Endothelial cell of umbilical vein (primary cell): ENCODE measurements at regions not wholly inside any gene's neighbourhood (a gene's known extent, or its start where the extent isn't known, plus 50 kb on each side); places are given as distances from the start of the nearest gene placed in this dataset.

Source experiments
- BruUV-seq: library from RNA; stranded (reverse); fragments of 400-500 nt; replicated peaks from 2 replicates; lab custom pipeline; 2021; lab: Mats Ljungman, UMichigan
- CTCF ChIA-PET: fragments of 300-600, 350-600 bp; sonication (Branson Sonifier 250); formaldehyde crosslinking; loops from one replicate; lab custom pipeline; 2021; ENCODE audit warnings: antibody characterized with exemption, inconsistent platforms; lab: Charles Lee
- POLR2A ChIA-PET: fragments of 300-600, 350-600 bp; sonication (Branson Sonifier 250); formaldehyde crosslinking; loops from one replicate; lab custom pipeline; 2021; ENCODE audit warnings: antibody characterized with exemption, inconsistent platforms; lab: Charles Lee
- DNase-seq: peaks from one replicate; pipeline ENCODE4 v3.0.0-alpha.2; 2011; ENCODE audit warnings: low read depth, low spot score
- FAIRE-seq: peaks from 2 replicates; lab custom pipeline; 2011; peaks lifted over from hg19 to GRCh38; lab: Jason Lieb, UNC
- H2AFZ ChIP-seq: 2 replicates; pipeline ENCODE4 v1.6.0; 2012; ENCODE audit warnings: low read depth, low read length, control low read depth, inconsistent platforms
- H3K27ac ChIP-seq: 2 replicates; pipeline ENCODE4 v1.5.1; 2011; ENCODE audit warnings: low read depth, mild to moderate bottlenecking, control low read depth, low read length, moderate library complexity; ENCODE audit not compliant: insufficient read depth
- H3K27me3 ChIP-seq, 2 experiments: 2 replicates each; pipeline versions ENCODE4 v1.6.0 to v1.6.1; 2011; ENCODE audit warnings: low read length in 2 of 2, mixed read lengths in 1 of 2; ENCODE audit not compliant: control insufficient read depth in 2 of 2, insufficient read depth in 2 of 2
- H3K36me3 ChIP-seq, 2 experiments: 2 replicates in 1 of 2; 3 replicates in 1 of 2; pipeline ENCODE4 v1.5.1; 2011; ENCODE audit warnings: low read length in 2 of 2, mild to moderate bottlenecking in 1 of 2, moderate library complexity in 1 of 2; ENCODE audit not compliant: control insufficient read depth in 2 of 2, insufficient read depth in 2 of 2; ENCODE audit errors: extremely low read depth in 1 of 2
- H3K4me1 ChIP-seq: 3 replicates; pipeline ENCODE4 v1.5.1; 2011; ENCODE audit warnings: mild to moderate bottlenecking, low read length; ENCODE audit not compliant: control insufficient read depth, insufficient read depth; ENCODE audit errors: extremely low read depth
- H3K4me2 ChIP-seq: 2 replicates; pipeline ENCODE4 v1.6.1; 2011; ENCODE audit warnings: low read length, control low read depth, mixed read lengths; ENCODE audit not compliant: insufficient read depth
- H3K4me3 ChIP-seq, 3 experiments: fragments of 200-600 bp in 1 of 3; sonication (generic), shearing (Covaris generic) in 1 of 3; replicated peaks in 1 of 3; 2 replicates each; pipeline ENCODE4 v1.5.1; 2011 to 2016; ENCODE audit warnings: control low read depth in 3 of 3, low read length in 3 of 3, mild to moderate bottlenecking in 2 of 3, inconsistent platforms in 1 of 3, low read depth in 1 of 3, moderate library complexity in 1 of 3; ENCODE audit not compliant: insufficient read depth in 1 of 3
- H3K79me2 ChIP-seq: 2 replicates; pipeline ENCODE4 v1.6.0; 2012; ENCODE audit warnings: low read length, inconsistent platforms; ENCODE audit not compliant: control insufficient read depth, insufficient read depth
- H3K9ac ChIP-seq: replicated peaks from 2 replicates; pipeline ENCODE3; 2011; ENCODE audit warnings: low read length, control low read depth; ENCODE audit not compliant: insufficient read depth; ENCODE audit errors: extremely low read depth
- H3K9me1 ChIP-seq: replicated peaks from 3 replicates; pipeline ENCODE4 v1.6.0; 2011; ENCODE audit warnings: mild to moderate bottlenecking, low read length; ENCODE audit not compliant: control insufficient read depth, insufficient read depth; ENCODE audit errors: extremely low read depth
- H3K9me3 ChIP-seq: replicated peaks from 2 replicates; pipeline ENCODE4 v1.5.1; 2012; ENCODE audit warnings: low read length, inconsistent platforms; ENCODE audit not compliant: control insufficient read depth, insufficient read depth
- H4K20me1 ChIP-seq: replicated peaks from 2 replicates; pipeline ENCODE3; 2011; ENCODE audit warnings: mild to moderate bottlenecking, low read length; ENCODE audit not compliant: control insufficient read depth, insufficient read depth; ENCODE audit errors: extremely low read depth
- CTCF ChIP-seq, 2 donors: IDR thresholded peaks; 1 replicate in 1 of 2; 2 replicates in 1 of 2; pipeline ENCODE4 v1.5.1; 2011; ENCODE audit warnings: low read length in 2 of 2, mild to moderate bottlenecking in 2 of 2, moderate library complexity in 2 of 2, control low read depth in 1 of 2, inconsistent platforms in 1 of 2, low read depth in 1 of 2; ENCODE audit not compliant: insufficient read depth in 1 of 2; ENCODE audit errors: extremely low read depth in 1 of 2
- EZH2 ChIP-seq: IDR thresholded peaks from 2 replicates; pipeline ENCODE4 v1.6.1; 2012; ENCODE audit warnings: borderline replicate concordance, low read depth, mild to moderate bottlenecking, moderate library complexity, low read length, inconsistent platforms; ENCODE audit not compliant: severe bottlenecking
- FOS ChIP-seq: IDR thresholded peaks from 2 replicates; pipeline ENCODE4 v1.6.1; 2011; ENCODE audit warnings: mild to moderate bottlenecking, low read length, moderate library complexity, borderline replicate concordance; ENCODE audit not compliant: insufficient read depth
- GATA2 ChIP-seq: IDR thresholded peaks from 2 replicates; pipeline ENCODE4 v1.7.0; 2011; ENCODE audit warnings: low read depth, mild to moderate bottlenecking, moderate library complexity, mixed read lengths, low read length; ENCODE audit not compliant: insufficient read length, insufficient read depth
- JUN ChIP-seq: IDR thresholded peaks from 2 replicates; pipeline ENCODE4 v1.6.1; 2011; ENCODE audit warnings: borderline replicate concordance, low read depth; ENCODE audit not compliant: insufficient read length, insufficient read depth
- MAX ChIP-seq: IDR thresholded peaks from 2 replicates; pipeline ENCODE4 v1.6.1; 2011; ENCODE audit not compliant: insufficient read depth, insufficient read length
- MYC ChIP-seq: IDR thresholded peaks from one replicate; pipeline ENCODE4 v1.6.1; 2011; ENCODE audit warnings: mild to moderate bottlenecking, low read depth, low read length
- POLR2A ChIP-seq: IDR thresholded peaks from 2 replicates; pipeline ENCODE4 v1.6.1; 2012; ENCODE audit warnings: low read depth, mild to moderate bottlenecking, control low read depth, low read length
- POLR2AphosphoS5 ChIP-seq: IDR thresholded peaks from 2 replicates; pipeline ENCODE4 v1.6.1; 2012; ENCODE audit warnings: low read depth, mild to moderate bottlenecking, control low read depth, low read length, moderate library complexity; ENCODE audit not compliant: insufficient read depth
- dilution Hi-C: fragments of 300-500 bp; cut with MboI; formaldehyde crosslinking; loops from one replicate; pipeline ENCODE4 v1.15.0; 2019; ENCODE audit warnings: low sequenced_read_pairs; ENCODE audit not compliant: extremely low pct_ligation_motif_present
- intact Hi-C: fragments of 100-400 bp; cut with micrococcal nuclease; formaldehyde crosslinking; loops from one replicate; pipeline ENCODE4 v1.10.0; 2022

- dilution Hi-C loops (no loop called here), intact Hi-C loops (loop anchor here (5.0 kb wide), 1 partner anchor 270 kb away; no protein-coding TSS in a partner anchor)
- no peaks in the 10 kb centered on the region for H4K20me1 ChIP-seq
- no peaks in the 10 kb centered on the region for H3K4me1 ChIP-seq
- no peaks in the 10 kb centered on the region for H3K79me2 ChIP-seq
- H3K4me3 ChIP-seq: no peak overlapping the region
- no peak overlapping the region for H2AFZ ChIP-seq
- BruUV-seq: no TSS peak
- DNase-seq: no peak
- no peaks in the 10 kb centered on the region for H3K36me3 ChIP-seq
- no peak for TF ChIP-seq MYC
- TF ChIP-seq POLR2A: no peak
- TF ChIP-seq FOS: no peak
- TF ChIP-seq EZH2: no peak
- no peak for TF ChIP-seq GATA2
- TF ChIP-seq JUN: no peak
- no peak overlapping the region for H3K9ac ChIP-seq
- FAIRE-seq: no peak
- H3K27ac ChIP-seq: no peak overlapping the region
- POLR2A ChIA-PET: no interaction called here
- CTCF ChIA-PET: interaction anchor here (1.3 to 1.4 kb wide), 2 partner anchors 175 to 462 kb away, joined by 3 to 4 read pairs; no protein-coding TSS in a partner anchor
- H3K9me3 ChIP-seq: no peaks in the 10 kb centered on the region
- no peaks in the 10 kb centered on the region for H3K9me1 ChIP-seq
- H3K4me2 ChIP-seq: no peak overlapping the region
- no peaks in the 10 kb centered on the region for H3K27me3 ChIP-seq
Observed at GRCh38 chr3:39716849-39717248, 92.6 kb upstream of the MYRIP start.

GRCh38 chr3:39718674-39719595 is 90.5 kb upstream of the MYRIP start:
- POLR2A ChIA-PET: interaction anchor here (0.6 kb wide), 1 partner anchor 397 kb away, joined by 3 read pairs; no protein-coding TSS in a partner anchor
- no peak overlapping the region for H3K4me3 ChIP-seq
- BruUV-seq: no TSS peak
- peak; percentile 38 for DNase-seq
- TF ChIP-seq FOS: peak; percentile 60
- TF ChIP-seq CTCF (IDR thresholded peaks at IDR 0.05; ENCODE audit: extremely low read depth in 1 of 2, insufficient read depth in 1 of 2, low read depth in 1 of 2, low read length in 2 of 2): no peak
- TF ChIP-seq JUN: peak; percentile 48
- no peak for TF ChIP-seq GATA2
- no peak for TF ChIP-seq MYC
- no peak for TF ChIP-seq MAX
- peak; percentile 23 for TF ChIP-seq POLR2AphosphoS5
- no peak for TF ChIP-seq EZH2
- TF ChIP-seq POLR2A: no peak
- no peaks in the 10 kb centered on the region for H3K36me3 ChIP-seq
- no peak overlapping the region for H3K4me2 ChIP-seq
- dilution Hi-C loops (no loop called here), intact Hi-C loops (loop anchor here (5.0 kb wide), 1 partner anchor 272 kb away; no protein-coding TSS in a partner anchor)
- no peaks in the 10 kb centered on the region for H4K20me1 ChIP-seq
- H3K9me1 ChIP-seq: no peaks in the 10 kb centered on the region
- CTCF ChIA-PET: interaction anchor here (0.9 to 1.5 kb wide), 7 partner anchors 13 to 473 kb away, joined by 3 to 6 read pairs (median 3); no protein-coding TSS in a partner anchor
- H3K27me3 ChIP-seq: no peaks in the 10 kb centered on the region
- no peak overlapping the region for H3K27ac ChIP-seq
- H2AFZ ChIP-seq: peak overlapping the region; percentile 61
- FAIRE-seq: peak; percentile 85
- H3K4me1 ChIP-seq: no peaks in the 10 kb centered on the region
- H3K9ac ChIP-seq: no peak overlapping the region
- H3K9me3 ChIP-seq: no peaks in the 10 kb centered on the region
- no peaks in the 10 kb centered on the region for H3K79me2 ChIP-seq
